ENCODE measurements at regions not wholly inside any gene's neighbourhood (a gene's known extent, or its start where the extent isn't known, plus 50 kb on each side); places are given as distances from the start of the nearest gene placed in this dataset.

DNA sequence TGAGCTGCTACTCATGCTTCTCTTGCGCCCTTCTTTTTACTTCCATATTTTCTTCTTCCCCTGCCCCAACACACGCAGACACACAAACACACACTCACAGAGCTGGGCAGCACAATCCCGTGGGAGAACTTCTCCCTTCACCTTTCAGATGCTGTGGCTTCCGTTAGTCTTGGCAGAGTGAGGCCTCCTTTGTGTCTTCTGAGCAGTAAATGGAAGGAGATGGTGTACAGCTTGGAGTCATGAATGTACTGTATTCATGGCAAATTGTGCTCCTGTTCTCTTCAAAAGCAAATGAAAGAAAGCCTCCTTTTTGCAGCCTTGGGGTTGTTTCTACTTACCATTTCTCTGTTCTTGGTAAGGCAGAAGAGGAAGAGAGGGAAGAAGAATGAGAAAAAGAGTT, 456.6 kb upstream of the TLE4 start:
- no peak for DNase-seq

DNA sequence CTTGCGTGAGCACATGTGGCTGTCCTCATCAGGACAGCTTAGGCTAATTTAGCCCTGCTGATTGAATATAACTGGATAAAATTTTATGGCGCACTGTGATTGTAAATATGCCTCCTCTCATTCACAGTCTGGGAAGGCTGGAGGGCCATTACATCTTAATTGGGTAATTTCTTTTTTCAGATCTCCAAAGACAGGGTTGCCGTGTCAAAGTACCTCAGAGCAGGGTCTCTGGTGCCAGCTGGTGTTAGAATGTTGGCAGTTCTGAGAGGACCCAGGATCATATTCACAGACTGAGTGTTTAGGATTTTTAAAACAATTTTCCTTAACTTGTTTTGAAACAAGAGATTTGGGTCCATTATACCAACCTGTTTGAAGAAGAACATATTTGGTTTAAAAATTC, 455.7 kb upstream of the TLE4 start:
- DNase-seq: no peak

DNA sequence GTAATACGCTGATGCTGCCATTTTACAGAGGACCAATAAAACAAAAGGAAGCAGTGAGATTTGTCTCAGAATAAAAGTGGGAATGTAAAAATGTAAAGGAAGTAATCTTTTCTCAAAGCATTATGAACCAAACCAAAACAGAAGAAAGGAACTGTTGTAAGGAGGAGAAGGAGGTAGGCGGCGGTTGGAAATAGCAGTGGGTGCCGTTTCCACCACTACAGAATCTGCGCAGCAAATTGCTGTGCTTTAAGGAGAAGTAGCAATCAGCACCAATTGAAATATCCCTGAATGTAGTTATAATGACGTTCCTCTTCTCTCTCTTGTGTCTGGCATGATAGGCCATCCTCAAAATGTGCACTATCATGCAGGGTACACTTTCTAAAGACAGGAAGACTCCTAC, 455.1 kb upstream of the TLE4 start:
- DNase-seq: no peak

DNA sequence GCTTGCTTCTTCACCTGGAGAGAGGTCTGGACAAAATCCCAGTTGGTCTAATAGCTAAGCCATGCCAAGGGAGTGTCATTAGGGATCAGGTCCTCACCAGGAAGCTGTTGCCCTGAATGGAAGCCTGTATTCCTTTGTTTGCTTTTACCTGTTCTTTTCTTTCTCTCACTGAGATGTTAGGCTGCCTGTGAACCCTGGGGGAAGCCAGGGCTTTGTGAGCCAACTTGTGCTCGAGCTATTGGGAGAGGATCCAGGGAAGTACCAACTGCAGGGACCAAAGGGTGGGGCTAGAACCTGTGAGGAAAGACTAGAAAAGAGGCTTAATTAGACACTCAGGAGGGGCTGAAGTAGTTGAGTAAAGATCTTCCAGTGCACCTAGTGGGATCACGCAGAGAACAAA, 451.2 kb upstream of the TLE4 start:
- DNase-seq: no peak

DNA sequence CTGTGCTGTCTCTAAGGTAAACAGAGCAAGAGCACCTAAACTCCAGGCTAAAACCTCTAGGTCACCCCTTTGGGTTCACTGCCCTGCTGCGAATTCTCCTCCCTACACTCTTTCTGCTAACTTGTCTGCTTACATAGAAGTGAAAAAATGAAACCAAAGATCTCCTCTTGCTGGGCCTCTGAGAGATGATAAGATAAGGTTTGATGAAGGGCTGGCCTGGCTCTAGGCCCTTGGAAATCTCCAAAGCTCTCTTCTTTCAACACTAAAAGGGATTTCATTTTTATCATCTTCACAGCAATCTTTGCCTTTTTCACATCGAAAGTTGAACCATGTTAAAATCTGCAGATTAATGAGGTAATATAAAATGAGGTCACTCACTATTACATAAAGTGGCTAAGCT, 450.8 kb upstream of the TLE4 start:
- DNase-seq: no peak

DNA sequence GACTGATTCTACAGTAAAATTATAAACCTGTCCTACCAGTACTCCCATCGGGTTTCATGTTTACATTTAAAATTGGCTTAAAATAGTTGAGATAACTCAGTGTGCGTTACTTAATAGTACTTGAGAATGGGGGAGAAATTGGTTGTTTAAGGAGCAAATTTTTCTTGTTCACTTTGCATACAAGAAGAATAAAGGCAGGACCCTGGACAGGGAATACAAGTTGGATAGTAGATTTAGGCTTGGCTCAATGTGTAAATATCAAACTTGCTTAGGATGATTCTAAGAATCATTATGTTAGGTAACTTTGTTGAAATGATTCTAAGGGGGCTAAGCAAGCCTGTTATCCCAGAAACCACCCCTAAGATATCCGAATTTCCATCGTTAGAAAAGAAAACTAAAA, 448.4 kb upstream of the TLE4 start:
- no peak for DNase-seq

DNA sequence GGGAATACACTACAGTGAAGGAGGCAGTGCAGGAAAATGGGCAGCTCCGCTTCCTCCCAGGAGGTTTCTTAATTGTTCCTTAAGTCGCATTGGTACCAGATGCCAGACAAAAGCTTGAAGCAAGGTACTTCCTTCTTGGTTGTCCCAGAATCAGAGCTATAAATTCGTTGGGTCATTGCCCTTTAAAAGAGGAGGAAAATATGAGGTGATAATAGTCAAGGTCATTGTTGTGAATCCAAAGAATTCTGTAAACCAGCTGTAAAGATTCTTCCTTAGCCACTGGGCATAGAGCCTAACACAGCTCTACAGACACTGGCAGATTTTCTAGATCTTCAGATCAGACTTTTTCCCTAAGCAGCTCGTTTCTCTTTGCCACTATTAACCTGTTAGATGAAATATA, 444.1 kb upstream of the TLE4 start:
- DNase-seq: no peak

DNA sequence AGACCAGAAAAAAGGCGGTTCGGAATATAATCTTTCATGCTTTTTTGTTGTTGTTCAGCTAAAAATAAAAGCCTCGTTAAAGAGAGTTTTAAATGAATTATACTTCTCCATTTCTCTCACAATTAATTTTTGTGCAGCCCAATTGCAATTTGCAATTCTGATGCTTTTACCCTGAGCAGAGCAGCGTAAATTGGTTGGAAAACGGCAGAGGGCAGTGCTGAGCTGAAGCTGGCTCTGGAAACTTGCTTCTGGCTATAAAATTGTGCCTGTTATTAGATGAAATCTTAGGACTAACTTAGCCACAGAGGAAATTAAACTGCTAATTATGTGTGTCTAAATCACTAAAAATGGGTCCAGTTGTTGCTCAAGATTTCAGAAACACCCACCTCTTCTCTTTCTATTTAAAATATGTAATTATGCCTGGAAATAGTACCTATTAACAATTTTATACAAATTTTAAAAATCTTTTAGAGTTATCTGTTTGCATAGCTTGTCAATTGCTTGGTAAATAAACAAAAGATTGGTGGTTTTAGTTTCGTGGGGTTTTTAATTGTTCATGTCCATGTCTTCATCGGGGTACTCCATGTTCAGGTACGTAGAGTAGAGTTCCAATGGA, 441.8 kb upstream of the TLE4 start:
- DNase-seq: no peak

DNA sequence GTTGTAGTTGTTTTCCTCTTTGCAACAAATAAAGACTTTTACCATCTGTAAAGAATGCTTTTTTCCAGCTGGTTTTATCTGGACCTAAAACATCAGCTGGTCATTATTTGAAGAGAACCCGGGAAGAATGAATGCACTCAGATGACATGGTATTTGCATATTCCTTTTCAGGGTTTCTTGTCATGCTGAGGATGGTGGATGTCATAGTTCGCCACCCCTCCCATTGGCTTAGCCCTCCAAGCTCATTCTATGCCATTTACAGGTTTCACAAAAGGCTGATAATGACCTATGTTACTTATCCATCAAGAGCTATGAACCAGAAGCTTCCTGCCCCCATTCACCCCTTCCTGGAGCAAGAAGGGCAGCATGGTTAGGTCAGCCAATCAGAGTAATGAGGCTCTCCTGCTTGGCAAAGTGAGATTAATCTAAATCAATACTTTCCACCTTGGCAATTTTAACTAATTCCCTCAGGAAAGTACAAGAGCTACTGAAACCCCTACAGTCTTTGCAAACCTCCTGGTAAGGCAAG, 440.5 kb upstream of the TLE4 start:
- DNase-seq: no peak

DNA sequence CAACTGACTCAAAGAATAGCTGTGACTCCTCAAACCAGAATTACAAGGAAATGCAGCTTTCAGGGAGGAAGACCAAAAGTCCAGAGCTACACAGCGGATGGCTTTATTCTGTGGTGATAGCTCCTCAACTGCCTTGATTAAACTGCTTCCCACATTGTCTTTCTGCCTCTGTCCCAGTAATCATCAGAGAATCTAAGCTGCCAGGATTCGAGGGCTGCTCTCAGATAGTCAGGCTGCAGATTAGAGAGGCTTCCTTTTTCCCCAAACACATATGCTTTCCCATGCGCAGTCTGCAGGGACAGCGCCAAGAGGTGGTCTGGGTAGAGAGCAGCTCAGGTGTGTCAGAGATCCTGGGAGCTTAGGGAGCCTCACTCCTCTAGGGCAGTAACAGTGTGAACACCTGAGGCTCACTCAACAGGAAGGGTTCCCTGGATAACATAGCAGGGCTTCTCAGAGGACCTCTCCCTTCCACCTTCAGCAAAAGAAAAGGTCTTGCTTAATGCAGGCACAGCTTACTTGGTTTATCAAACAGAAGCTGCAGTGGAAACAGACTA, 439.9 kb upstream of the TLE4 start:
- DNase-seq: no peak

DNA sequence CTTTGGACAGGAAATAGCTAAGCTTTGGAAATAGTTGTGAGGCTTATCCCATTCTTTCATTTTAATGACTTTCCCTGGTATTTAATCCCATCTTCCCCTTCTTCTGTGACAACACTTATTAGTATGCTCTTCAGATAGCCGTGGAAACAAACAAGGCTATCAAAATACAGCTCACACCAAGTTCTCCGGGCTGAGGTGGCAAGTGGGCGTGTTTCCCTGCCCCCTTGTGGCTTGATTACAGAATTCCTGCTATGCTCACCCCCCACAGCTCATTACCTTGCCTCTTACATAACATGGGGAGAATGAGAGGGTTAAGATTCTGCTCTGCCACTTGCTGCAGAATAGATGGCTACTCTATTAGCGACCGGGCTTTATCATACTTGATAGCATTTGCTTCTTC, 437.1 kb upstream of the TLE4 start:
- DNase-seq: no peak

DNA sequence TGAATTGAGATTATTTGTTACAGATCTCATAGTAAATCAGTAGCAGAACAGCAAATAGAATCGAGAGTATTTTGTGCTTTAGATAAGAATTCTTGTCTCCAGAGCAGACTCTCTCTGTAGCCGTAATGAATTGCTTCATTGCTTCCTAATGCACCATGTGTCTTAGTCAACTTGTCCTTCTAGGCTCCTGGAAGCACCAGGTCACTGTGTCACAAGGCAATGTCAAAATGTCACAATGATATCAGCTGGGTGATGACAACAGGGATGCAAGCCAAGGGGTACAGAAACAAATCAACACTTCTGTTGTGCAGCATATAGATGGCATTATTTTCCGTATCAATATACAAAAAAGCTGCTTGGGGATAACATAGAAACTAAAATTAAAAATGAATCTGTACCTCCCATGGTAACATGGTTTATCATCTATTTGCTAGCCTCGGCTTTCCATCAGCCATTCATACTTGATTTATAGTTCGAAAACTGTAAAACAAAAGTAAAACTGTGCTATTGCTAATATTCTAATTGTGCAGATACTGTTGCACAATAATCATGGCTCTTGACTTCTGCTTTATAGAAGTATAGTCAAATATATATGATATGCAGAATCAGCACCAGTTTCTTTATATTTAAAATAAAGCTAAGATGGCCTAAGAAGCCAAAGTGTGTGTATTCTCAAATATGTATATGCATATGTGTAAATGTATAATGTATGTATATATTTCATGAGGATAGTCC, 435.9 kb upstream of the TLE4 start:
- no peak for DNase-seq

DNA sequence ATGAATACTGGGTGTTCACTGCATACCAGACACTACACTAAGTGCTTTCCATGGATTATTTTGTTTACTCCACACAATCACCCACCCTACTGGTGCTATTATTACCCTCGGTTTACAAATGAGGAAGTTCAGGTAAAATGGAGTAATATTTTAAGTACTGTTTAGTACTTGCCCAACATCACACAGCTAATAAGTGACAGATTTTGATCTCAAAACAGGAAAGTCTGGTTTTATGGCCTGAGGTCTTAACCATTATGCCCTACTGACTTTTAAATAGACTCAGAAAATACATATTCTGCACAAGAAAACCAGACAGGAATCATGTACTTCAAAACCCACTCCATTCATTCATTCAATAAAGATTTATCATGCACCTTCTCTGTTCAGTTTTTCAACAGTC, 431.0 kb upstream of the TLE4 start:
- no peak for DNase-seq

DNA sequence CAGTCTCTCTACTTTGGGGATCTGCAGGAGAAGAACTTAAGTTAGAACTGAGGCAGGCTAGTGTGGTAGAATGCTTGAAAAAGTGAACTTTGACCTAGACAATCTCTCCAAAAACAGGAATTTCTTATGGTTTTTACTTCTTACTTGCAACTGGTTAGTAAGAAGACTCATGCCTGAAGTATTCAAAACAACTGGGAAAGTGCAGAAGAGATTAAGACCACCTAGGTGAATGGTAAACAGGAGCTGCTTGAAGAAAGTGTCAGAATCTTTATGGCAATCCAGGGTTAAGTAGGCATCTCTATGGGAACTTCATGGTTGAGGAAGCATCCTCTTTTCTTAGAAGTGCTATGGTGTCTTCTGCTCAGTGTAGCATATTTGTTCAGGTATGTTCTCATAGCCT, 428.6 kb upstream of the TLE4 start:
- no peak for DNase-seq

DNA sequence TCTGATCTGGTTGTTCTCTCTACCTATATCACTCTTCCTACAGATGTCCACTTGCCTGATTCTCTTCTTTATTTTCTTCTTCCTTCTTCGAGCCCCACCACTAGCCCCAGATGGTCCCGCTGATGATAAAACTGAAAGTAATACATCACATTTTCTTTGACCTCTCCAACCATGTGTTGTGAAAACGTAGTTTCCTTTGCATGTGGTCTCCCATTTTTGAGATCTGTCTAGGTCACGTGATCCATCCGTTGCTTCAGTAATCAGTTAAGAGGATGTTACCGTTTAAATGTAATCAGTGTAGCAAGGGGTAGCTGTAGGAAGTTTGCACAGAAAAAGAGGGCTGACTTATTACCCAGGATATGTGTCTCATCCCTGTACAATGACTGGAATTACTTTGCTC, 426.3 kb upstream of the TLE4 start:
- no peak for DNase-seq

DNA sequence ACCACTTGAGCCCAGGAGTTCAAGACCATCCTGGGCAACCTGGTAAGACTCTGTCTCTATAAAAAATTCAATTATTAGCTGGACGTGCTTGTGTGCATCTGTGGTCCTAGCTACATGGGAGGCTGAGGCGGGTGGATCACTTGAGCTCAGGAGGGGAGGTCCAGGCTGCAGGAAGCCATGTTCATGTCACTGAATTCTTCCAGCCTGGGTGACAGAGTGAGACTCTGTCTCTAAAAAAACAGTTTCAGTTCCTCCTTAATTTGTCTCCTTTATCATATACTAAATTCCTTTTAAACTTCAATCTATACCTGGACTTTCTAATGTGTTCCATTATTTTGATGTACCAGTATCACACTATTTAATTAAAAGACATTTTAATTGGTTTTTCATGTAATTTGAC, 422.2 kb upstream of the TLE4 start:
- DNase-seq: no peak

DNA sequence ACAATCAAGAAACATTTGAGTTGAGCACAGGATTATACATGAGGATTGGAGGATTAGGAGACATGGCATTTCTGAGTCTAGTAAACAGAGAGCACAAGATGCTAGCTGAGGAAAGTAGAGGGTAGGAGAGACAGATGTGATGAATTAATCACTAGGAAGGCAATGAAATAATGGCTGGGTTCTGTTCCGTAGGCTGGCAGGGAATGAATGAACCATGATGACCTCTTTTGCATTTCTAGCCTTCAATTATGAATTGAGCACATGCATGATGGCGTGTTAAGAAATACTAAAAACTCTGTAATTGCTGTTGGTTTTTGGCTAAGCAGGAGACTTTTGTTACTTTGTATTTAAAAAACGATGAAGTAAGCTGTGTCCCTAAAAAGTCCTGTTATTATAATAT, 420.0 kb upstream of the TLE4 start:
- no peak for DNase-seq

DNA sequence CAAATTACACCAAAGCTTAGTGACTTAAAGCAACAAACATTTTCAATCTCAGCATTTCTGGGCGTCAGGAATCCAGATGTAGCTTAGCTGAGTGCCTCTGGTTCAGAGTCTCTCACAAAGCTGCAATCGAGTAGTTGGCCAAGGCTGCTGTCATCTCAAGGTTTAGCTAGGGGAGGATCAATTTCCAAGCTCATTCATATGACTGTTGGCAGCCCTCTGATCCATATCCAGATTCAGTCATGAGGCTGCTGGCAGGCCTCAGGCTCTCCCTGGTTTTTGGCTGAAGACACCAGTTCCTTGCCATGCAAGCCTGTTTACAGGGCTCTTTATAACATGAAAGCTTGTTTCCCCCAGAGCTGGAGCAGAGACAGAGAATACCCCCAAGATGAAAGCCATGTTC, 419.5 kb upstream of the TLE4 start:
- DNase-seq: no peak

DNA sequence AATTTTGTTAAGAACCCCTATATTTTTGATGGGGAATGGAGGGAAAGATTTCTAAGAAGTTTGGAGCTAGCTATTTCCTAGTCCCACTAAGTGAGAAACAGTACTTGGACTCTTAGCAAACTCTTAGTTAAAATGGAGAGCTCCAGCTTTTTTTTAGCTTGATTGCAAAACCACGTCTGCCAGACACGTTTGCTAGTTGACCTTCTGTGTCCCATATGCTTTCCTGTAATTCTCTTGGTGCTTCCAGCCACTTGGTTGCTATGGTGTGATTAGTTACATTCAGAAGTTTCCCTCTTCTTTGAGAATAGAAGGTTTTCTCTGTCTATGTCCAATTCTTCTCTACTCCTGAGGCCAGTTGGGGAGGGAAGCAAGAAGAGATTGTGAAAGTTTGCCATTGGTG, 417.0 kb upstream of the TLE4 start:
- no peak for DNase-seq

DNA sequence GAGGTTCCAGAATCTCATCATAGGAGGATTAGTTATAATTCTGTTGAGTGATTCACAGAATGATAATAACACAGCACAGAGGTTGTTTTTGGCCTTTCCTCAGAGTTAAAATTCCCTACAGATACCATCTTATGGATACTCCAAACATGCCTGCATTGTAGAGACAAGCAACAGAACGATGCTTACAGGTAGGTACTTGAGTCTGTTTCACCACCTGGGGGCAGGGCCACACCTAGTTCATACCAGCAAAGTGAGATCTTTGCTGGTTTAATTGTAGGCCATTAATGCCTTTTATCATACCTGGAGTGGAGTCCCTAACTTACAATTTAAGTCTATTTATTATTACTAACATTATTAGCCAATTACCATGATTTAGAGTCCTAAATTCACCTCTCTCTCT, 416.5 kb upstream of the TLE4 start:
- no peak for DNase-seq

DNA sequence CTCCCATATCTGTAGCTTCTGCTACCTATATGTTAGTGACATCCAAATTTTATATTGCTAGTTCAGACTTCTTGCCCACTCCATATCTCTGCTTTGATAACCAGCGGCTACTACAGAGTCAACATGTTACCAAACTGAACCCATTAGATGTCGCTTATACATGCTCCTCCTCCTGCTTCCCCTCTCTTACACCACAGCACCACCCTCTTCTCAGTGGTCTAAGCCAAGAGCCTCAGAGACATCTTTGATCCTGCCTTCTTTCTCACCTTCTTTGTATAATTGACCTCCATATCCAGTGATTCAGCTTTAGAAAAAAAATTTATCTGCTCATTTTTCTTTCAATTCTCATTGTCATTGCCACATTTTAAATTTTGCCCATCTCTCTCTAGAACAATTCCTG, 408.2 kb upstream of the TLE4 start:
- no peak for DNase-seq

DNA sequence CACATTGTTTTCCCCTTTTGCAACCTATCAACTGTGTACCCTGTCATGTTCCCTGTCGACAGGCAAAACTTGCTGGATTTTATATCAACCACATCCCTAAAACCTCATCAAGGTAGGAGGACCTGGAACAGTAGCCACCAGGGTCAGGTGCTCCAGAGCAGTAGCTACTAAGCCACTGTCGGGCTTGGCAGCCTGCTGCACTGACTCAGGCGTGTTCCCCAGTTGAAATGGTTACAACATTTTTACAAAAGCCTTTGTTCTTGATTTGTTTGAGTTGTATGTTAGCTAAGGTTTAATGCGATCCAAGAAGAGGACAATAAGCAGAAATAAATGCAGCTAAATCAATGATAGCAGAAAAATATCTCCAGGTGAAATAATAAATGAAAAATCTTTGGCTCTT, 407.4 kb upstream of the TLE4 start:
- no peak for DNase-seq

DNA sequence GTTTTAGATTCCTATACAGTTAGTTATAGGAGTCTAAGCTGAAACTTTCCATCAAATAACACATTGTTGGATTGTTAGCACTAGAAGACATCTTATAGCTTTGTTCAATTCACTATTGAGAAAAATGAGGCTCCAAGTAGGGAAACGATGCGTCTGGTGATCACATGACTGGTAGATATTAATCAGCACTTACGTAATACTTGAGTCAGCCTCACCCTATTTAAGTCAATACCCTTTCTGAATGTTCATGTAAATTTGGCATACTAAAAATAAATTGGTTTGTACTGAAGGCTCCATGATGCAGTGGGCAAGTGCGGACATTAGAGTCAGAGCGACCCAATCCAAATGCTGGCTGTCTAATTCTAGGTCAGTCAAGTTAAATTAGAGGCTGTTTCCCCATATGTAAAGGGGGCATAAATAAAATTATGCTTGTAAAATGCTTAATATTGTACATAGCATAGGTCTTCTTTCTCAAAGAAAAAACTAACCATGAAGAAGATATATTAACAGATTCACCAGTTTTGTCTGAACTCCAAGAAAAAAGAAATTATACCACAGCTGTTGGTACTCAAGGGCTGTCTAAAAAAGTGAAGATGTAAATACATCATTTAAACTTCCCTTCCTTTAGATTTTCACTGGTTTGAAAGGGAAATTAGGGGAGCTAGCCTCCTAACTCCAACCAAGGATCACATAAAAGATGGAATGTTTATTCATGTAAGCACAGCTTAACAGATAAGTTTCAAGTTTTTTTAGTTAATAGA, 406.6 kb upstream of the TLE4 start:
- no peak for DNase-seq

DNA sequence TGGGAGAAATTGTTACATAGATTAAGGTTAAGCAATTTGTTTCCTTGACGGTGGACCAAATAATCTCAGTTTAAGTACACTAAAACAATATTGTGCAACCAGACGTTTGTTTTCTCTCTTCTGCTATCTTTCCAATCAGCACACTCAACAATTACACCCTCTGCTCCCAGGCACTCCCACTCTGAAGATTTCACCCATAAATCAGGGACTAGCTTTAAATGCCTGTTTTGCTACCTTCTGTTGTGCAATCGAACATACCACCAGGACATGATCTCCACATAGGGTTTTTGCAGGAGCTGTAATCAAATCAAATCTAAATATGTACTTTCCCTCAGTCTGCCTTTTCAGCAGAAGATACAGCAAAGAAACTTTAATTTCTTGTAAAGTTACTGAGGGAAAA, 405.8 kb upstream of the TLE4 start:
- DNase-seq: no peak

Measured in NCI-H187 (cell line).